GM12878 (cell line): ENCODE measurements at regions not wholly inside any gene's neighbourhood (a gene's known extent, or its start where the extent isn't known, plus 50 kb on each side); places are given as distances from the start of the nearest gene placed in this dataset.

Experiments used
- ATAC-seq: fragments of 200-7000 bp; cut with Tn5 transposase; 3 replicates; pipeline ENCODE4 v1.9.1; 2020; ENCODE audit warnings: mild to moderate bottlenecking, moderate library complexity
- BruUV-seq: library from RNA; stranded (reverse); fragments of 400-500 nt; replicated peaks from 2 replicates; lab custom pipeline; 2021; lab: Mats Ljungman, UMichigan
- CTCF ChIA-PET: fragments of 300-600 bp; sonication (Branson Sonifier 250); formaldehyde crosslinking; extraction: SDS; loops from one replicate; lab custom pipeline; 2021; ENCODE audit warnings: inconsistent platforms; lab: Yijun Ruan, JAX
- POLR2A ChIA-PET: fragments of 350-600 bp; formaldehyde crosslinking; extraction: SDS; loops from one replicate; lab custom pipeline; 2021; ENCODE audit warnings: inconsistent platforms; lab: Charles Lee
- RAD21 ChIA-PET: fragments of 300-600 bp; sonication (Branson Sonifier 250); formaldehyde crosslinking; loops from one replicate; lab custom pipeline; 2023; ENCODE audit warnings: antibody characterized with exemption; ENCODE audit not compliant: unreplicated experiment; lab: Charles Lee
- SMC1A ChIA-PET: fragments of 300-600 bp; sonication (Branson Sonifier 250); formaldehyde crosslinking; loops from one replicate; lab custom pipeline; 2023; ENCODE audit not compliant: unreplicated experiment, uncharacterized antibody; lab: Charles Lee
- DNase-seq: peaks from one replicate; pipeline ENCODE4 v3.0.0-alpha.2; 2011; ENCODE audit warnings: low read depth, low spot score
- FAIRE-seq: peaks from 3 replicates; lab custom pipeline; 2011; peaks lifted over from hg19 to GRCh38; lab: Jason Lieb, UNC
- H2AFZ ChIP-seq: 2 replicates; pipeline ENCODE4 v1.6.0; 2011; ENCODE audit warnings: low read depth, low read length, control low read depth; ENCODE audit not compliant: control insufficient read depth
- H3K27ac ChIP-seq: 2 replicates; pipeline ENCODE4 v1.5.1; 2011; ENCODE audit warnings: control low read depth; ENCODE audit not compliant: control insufficient read depth, insufficient read depth
- H3K27me3 ChIP-seq, 2 experiments: replicated peaks in 1 of 2; 2 replicates each; pipeline versions ENCODE4 v1.6.0 to v1.6.1; 2011; ENCODE audit warnings: low read length in 1 of 2; ENCODE audit not compliant: control insufficient read depth in 2 of 2, insufficient read depth in 2 of 2
- H3K36me3 ChIP-seq, 2 experiments: 2 replicates each; pipeline ENCODE4 v1.5.1; 2011; ENCODE audit warnings: low read length in 1 of 2; ENCODE audit not compliant: control insufficient read depth in 2 of 2, insufficient read depth in 2 of 2
- H3K4me1 ChIP-seq: 2 replicates; pipeline ENCODE4 v1.6.1; 2011; ENCODE audit warnings: mild to moderate bottlenecking, low read length, moderate library complexity, mixed read lengths; ENCODE audit not compliant: control insufficient read depth, insufficient read depth
- H3K4me2 ChIP-seq: 2 replicates; pipeline ENCODE4 v1.6.0; 2011; ENCODE audit warnings: control low read depth; ENCODE audit not compliant: control insufficient read depth, insufficient read depth
- H3K4me3 ChIP-seq: fragments of 200-600 bp; sonication (generic); 2 replicates; pipeline ENCODE4 v1.5.1; 2016
- H3K79me2 ChIP-seq: 2 replicates; pipeline ENCODE4 v1.6.0; 2011; ENCODE audit warnings: low read length; ENCODE audit not compliant: control insufficient read depth, insufficient read depth
- H3K9ac ChIP-seq: 2 replicates; pipeline ENCODE4 v1.8.0; 2011; ENCODE audit warnings: low read length, control low read depth, mixed read lengths; ENCODE audit not compliant: control insufficient read depth, insufficient read depth
- H3K9me3 ChIP-seq: replicated peaks from 3 replicates; pipeline ENCODE4 v1.5.1; 2011; ENCODE audit warnings: mild to moderate bottlenecking, low read length; ENCODE audit not compliant: control insufficient read depth, insufficient read depth
- H4K20me1 ChIP-seq: 2 replicates; pipeline ENCODE4 v1.6.0; 2011; ENCODE audit not compliant: control insufficient read depth, insufficient read depth
- IRF3 ChIP-seq: fragments of 450-650 bp; IDR thresholded peaks from 2 replicates; pipeline ENCODE4 v1.6.1; 2014; ENCODE audit warnings: mild to moderate bottlenecking
- POLR2AphosphoS5 ChIP-seq: IDR thresholded peaks from 2 replicates; pipeline ENCODE4 v1.6.1; 2011; ENCODE audit warnings: mild to moderate bottlenecking, low read length, inconsistent platforms
- WGBS: methylation state at CpG from one replicate; pipeline ENCODE4 v1.1.6; 2016; ENCODE audit warnings: low lambda C conversion rate; ENCODE audit not compliant: insufficient replicate concordance, insufficient coverage; ENCODE audit errors: missing lambda C conversion rate; 5-methylcytosine and 5-hydroxymethylcytosine counted together
- in situ Hi-C: fragments of 300-500 bp; cut with MboI; formaldehyde crosslinking; loops from 9 replicates; pipeline ENCODE4 v1.14.3; 2018; ENCODE audit warnings: mixed read lengths
- intact Hi-C: fragments of 100-400 bp; cut with micrococcal nuclease; formaldehyde crosslinking; loops from one replicate; pipeline ENCODE4 v1.14.2; 2022; ENCODE audit not compliant: unreplicated experiment

- in situ Hi-C loops (no loop called here), intact Hi-C loops (no loop called here)
- Histone ChIP-seq H3K9me3 (no peaks in the 10 kb centered on the region), H4K20me1 (no peaks in the 10 kb centered on the region), H3K9ac (no peak overlapping the region), H3K4me2 (no peak overlapping the region), H2AFZ (no peak overlapping the region), H3K4me1 (no peaks in the 10 kb centered on the region), H3K27ac (no peak overlapping the region), H3K79me2 (no peaks in the 10 kb centered on the region), H3K4me3 (no peak overlapping the region), H3K27me3 (no peaks in the 10 kb centered on the region), H3K36me3 (no peaks in the 10 kb centered on the region)
- ChIA-PET RAD21 (no interaction called here), POLR2A (no interaction called here), CTCF (no interaction called here), SMC1A (no interaction called here)
- no TSS peak for BruUV-seq
- WGBS: 83% methylated on average over 2 of the region's 2 CpGs
- TF ChIP-seq IRF3: no peak
- ATAC-seq: no peak
- FAIRE-seq: no peak
- DNase-seq: no peak
These were observed 408.2 kb upstream of the TLE4 start for GRCh38 chr9:79163544-79163943.

GRCh38 chr9:79164406-79164805, 407.4 kb upstream of the TLE4 start:
- no peaks in the 10 kb centered on the region for H3K36me3 ChIP-seq
- H3K4me2 ChIP-seq: no peak overlapping the region
- ATAC-seq (no peak), FAIRE-seq (no peak), DNase-seq (no peak)
- intact Hi-C loops (no loop called here), in situ Hi-C loops (no loop called here)
- H3K4me3 ChIP-seq: no peak overlapping the region
- no peak overlapping the region for H3K9ac ChIP-seq
- no peaks in the 10 kb centered on the region for H3K27me3 ChIP-seq
- ChIA-PET CTCF (interaction anchor here (0.6 kb wide), 1 partner anchor 339 kb away, joined by 5 read pairs; no protein-coding TSS in a partner anchor), POLR2A (no interaction called here), RAD21 (no interaction called here), SMC1A (no interaction called here)
- TF ChIP-seq POLR2AphosphoS5: no peak
- no peaks in the 10 kb centered on the region for H3K4me1 ChIP-seq
- H4K20me1 ChIP-seq: no peaks in the 10 kb centered on the region
- no peaks in the 10 kb centered on the region for H3K9me3 ChIP-seq
- BruUV-seq: no TSS peak
- 35% methylated on average over 4 of the region's 4 CpGs for WGBS
- H3K27ac ChIP-seq: no peak overlapping the region
- no peak overlapping the region for H2AFZ ChIP-seq
- no peaks in the 10 kb centered on the region for H3K79me2 ChIP-seq
